ENCODE measurements at regions not wholly inside any gene's neighbourhood (a gene's known extent, or its start where the extent isn't known, plus 50 kb on each side); places are given as distances from the start of the nearest gene placed in this dataset.

- H3K36me3 Mint-ChIP-seq (ENCODE audit: unreplicated experiment): no peaks in the 10 kb centered on the region
- no peak overlapping the region for H3K4me3 Mint-ChIP-seq (ENCODE audit: unreplicated experiment)
- H3K27ac Mint-ChIP-seq (ENCODE audit: unreplicated experiment): no peak overlapping the region
- no peak for TF ChIP-seq CTCF (IDR thresholded peaks at IDR 0.05; ENCODE audit: partially characterized antibody, unreplicated experiment)
- peaks cover 2% of the 10 kb centered on the region for H3K9me3 Mint-ChIP-seq (ENCODE audit: unreplicated experiment)
- DNase-seq: no peak
- no peaks in the 10 kb centered on the region for H3K27me3 Mint-ChIP-seq (ENCODE audit: unreplicated experiment)
- H3K4me1 Mint-ChIP-seq (ENCODE audit: low read depth, unreplicated experiment): no peaks in the 10 kb centered on the region
These were observed 150.6 kb upstream of the STEAP4 start for GRCh38 chr7:88457320-88457719.

DNA sequence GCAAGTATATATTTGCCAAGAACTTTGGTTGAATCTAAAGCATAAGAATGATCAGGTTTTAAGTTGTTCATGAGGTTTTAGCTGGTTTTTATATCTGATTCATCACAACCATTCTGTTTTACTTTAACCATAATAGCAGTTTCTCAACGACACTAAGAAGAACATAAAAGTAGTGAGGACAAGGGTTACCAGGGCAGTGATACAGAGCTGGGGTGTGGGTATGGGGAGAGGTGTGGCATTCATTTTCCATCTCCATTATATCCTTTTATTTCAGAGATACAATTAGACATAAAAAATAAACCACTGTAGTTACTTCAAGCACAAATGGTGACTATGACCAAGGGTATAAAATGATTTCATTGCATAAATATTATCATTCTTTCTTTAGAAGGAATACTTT lies 149.8 kb upstream of the STEAP4 start:
- H3K4me3 Mint-ChIP-seq (ENCODE audit: unreplicated experiment): no peak overlapping the region

GRCh38 chr7:88455696-88456095 lies 149.0 kb upstream of the STEAP4 start:
- no peaks in the 10 kb centered on the region for H3K9me3 Mint-ChIP-seq (ENCODE audit: unreplicated experiment)
- no peak overlapping the region for H3K27ac Mint-ChIP-seq (ENCODE audit: unreplicated experiment)
- no peaks in the 10 kb centered on the region for H3K27me3 Mint-ChIP-seq (ENCODE audit: unreplicated experiment)
- no peak overlapping the region for H3K4me3 Mint-ChIP-seq (ENCODE audit: unreplicated experiment)
- no peak for DNase-seq
- no peak for TF ChIP-seq CTCF (IDR thresholded peaks at IDR 0.05; ENCODE audit: partially characterized antibody, unreplicated experiment)
- H3K36me3 Mint-ChIP-seq (ENCODE audit: unreplicated experiment): no peaks in the 10 kb centered on the region
- no peaks in the 10 kb centered on the region for H3K4me1 Mint-ChIP-seq (ENCODE audit: low read depth, unreplicated experiment)

More for the DNA sequence above, 149.8 kb upstream of the STEAP4 start:
- Mint-ChIP-seq H3K36me3 (ENCODE audit: unreplicated experiment) (no peaks in the 10 kb centered on the region), H3K9me3 (ENCODE audit: unreplicated experiment) (peaks cover 2% of the 10 kb centered on the region), H3K4me1 (ENCODE audit: low read depth, unreplicated experiment) (no peaks in the 10 kb centered on the region), H3K27me3 (ENCODE audit: unreplicated experiment) (no peaks in the 10 kb centered on the region), H3K27ac (ENCODE audit: unreplicated experiment) (no peak overlapping the region)
- no peak for DNase-seq
- TF ChIP-seq CTCF (IDR thresholded peaks at IDR 0.05; ENCODE audit: partially characterized antibody, unreplicated experiment): no peak

DNA sequence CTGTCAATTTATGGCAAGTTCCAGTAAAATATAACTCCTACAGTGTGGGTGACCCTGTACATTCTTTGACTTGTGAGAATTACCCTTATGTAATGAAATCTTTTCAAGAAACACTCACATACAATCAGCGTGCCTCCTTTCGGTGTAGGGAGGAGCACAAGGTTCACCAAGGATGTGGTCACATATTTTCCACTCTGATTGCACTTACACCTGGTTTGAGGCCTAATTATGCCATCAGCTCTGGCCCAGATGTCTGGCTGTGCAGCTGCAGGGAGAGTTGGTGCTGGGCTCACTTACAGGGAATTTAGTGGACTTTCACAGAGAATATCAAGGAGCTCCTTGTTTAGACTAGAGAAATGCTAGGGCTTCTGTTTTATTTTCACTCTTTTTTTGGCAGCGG lies 146.0 kb upstream of the STEAP4 start:
- H3K9me3 Mint-ChIP-seq (ENCODE audit: unreplicated experiment): no peaks in the 10 kb centered on the region
- DNase-seq: no peak

DNA sequence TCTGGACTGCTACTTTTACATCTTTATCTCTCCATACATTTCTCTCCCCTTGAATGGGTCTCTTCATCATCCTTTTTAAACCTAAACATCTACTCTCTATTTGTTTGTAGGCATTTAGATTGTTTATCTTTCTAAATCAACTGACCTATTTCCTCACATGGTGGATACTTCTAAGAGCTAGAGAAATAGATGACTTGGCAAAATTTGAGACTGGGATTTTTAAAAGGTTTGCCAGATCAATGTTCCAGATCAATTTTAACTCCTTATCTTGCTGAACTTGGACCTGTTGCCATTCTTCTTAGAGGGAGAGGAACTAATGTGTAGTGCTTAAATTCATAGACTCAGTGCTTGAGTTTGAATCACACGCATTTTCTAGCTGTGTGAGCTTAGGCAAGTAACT lies 144.2 kb upstream of the STEAP4 start:
- no peaks in the 10 kb centered on the region for H3K27me3 Mint-ChIP-seq (ENCODE audit: unreplicated experiment)
- no peak for TF ChIP-seq CTCF (IDR thresholded peaks at IDR 0.05; ENCODE audit: partially characterized antibody, unreplicated experiment)
- H3K27ac Mint-ChIP-seq (ENCODE audit: unreplicated experiment): no peak overlapping the region
- no peaks in the 10 kb centered on the region for H3K9me3 Mint-ChIP-seq (ENCODE audit: unreplicated experiment)
- DNase-seq: no peak
- no peaks in the 10 kb centered on the region for H3K4me1 Mint-ChIP-seq (ENCODE audit: low read depth, unreplicated experiment)
- H3K36me3 Mint-ChIP-seq (ENCODE audit: unreplicated experiment): no peaks in the 10 kb centered on the region
- H3K4me3 Mint-ChIP-seq (ENCODE audit: unreplicated experiment): no peak overlapping the region

More for the DNA sequence above, 146.0 kb upstream of the STEAP4 start:
- TF ChIP-seq CTCF (IDR thresholded peaks at IDR 0.05; ENCODE audit: partially characterized antibody, unreplicated experiment): no peak
- no peaks in the 10 kb centered on the region for H3K27me3 Mint-ChIP-seq (ENCODE audit: unreplicated experiment)
- H3K27ac Mint-ChIP-seq (ENCODE audit: unreplicated experiment): no peak overlapping the region
- H3K36me3 Mint-ChIP-seq (ENCODE audit: unreplicated experiment): no peaks in the 10 kb centered on the region
- no peaks in the 10 kb centered on the region for H3K4me1 Mint-ChIP-seq (ENCODE audit: low read depth, unreplicated experiment)
- H3K4me3 Mint-ChIP-seq (ENCODE audit: unreplicated experiment): no peak overlapping the region
